ENCODE measurements at regions not wholly inside any gene's neighbourhood (a gene's known extent, or its start where the extent isn't known, plus 50 kb on each side); places are given as distances from the start of the nearest gene placed in this dataset.
"Not testable (repeated sequence)": the region's sequence is repeated elsewhere in the genome, so short reads cannot be mapped to it uniquely, and the experiment has no call there.

GRCh38 chr2:113351375-113352355, 72.9 kb upstream of the PAX8 start:
- TF ChIP-seq CTCF (conservative IDR thresholded peaks at IDR 0.05; ENCODE audit: low read depth) = no peak
- ChIA-PET CTCF (no interaction called here), POLR2A (ENCODE audit: low non-redundant PET) (no interaction called here)
- DNase-seq (ENCODE audit: low spot score) = no peak
- no peak overlapping the region for H3K27ac ChIP-seq

- POLR2A ChIA-PET (ENCODE audit: low non-redundant PET); CTCF ChIA-PET; DNase-seq (ENCODE audit: low spot score); H3K27ac ChIP-seq: not testable (repeated sequence)
Observed at GRCh38 chr2:113343800-113344199, 65.1 kb upstream of the PAX8 start.

DNA sequence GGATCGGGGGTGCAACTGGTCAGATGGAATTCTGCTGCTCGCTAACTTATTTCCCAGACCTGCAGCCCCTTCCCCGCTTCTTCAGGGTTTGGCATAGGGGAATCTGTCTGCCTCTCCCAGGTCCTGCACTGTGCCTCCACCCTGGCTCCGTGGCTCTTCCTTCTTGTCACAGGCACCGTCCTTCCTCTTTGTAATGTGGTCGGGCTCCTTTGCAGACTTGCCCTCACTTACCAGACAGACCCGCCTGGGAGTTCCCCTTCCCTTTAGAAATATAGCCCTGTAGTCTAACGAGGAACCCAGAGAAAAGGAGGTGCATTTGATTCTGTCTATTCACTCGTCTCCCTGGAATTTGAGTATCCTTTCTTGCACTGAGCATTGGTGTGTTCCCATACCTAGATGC, 63.9 kb upstream of the PAX8 start:
- POLR2A ChIA-PET (ENCODE audit: low non-redundant PET) = no interaction called here
- H3K27ac ChIP-seq = no peak overlapping the region
- no peak for TF ChIP-seq CTCF (conservative IDR thresholded peaks at IDR 0.05; ENCODE audit: low read depth)
- CTCF ChIA-PET = no interaction called here
- no peak for DNase-seq (ENCODE audit: low spot score)

DNA sequence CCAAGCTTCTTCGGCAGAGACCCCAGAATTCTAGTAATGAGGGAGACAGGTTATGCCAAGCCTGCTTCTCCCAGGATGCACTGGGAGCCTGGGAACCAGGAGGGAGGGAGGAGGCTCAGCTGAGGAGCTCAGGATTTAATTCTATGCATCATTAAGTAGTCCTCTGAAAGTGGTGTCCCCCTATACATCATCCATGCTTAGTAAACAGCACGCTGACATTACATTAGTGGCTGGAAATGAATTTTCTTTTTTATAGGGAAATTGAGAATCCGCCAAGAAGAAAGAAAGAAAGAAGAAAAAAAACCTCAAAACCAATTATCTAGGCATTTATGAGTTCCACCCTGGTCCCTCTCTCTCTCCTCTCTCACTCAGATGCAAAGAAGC, 63.1 kb upstream of the PAX8 start:
- POLR2A ChIA-PET (ENCODE audit: low non-redundant PET); H3K27ac ChIP-seq; CTCF ChIA-PET; DNase-seq (ENCODE audit: low spot score): not testable (repeated sequence)

DNA sequence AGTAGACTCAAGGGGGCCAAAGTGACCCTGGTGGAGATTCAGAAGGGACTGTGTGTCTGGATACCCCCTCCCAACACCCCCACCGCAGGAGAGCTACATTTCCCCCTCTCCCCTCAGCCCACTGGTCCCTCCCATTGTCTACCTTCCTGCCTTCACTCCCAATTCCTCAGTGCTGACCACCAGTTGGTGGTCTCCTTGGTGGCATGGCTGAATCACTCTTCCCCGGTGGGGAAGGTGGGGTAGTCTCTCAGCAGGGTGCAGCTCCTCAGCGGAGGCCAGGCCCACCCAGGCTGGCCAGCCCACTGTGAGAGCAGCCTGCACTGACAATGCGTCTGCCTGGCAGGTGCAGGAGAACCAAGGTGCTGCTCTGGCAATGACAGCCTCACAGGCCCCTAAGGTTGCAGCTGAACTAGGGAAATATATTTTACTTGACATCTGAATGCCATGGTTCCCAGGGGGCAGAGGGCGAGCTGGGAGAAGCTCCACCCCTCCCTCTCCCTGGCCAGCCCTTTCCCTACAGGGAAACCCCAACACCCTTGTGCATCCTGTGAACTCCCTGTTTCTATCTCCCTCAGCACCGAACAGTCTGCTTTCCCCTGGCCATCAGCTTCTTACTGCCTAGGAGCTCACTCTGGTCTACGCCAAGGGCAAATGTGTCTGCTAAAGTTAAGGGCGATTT, 62.6 kb upstream of the PAX8 start:
- CTCF ChIA-PET = no interaction called here
- POLR2A ChIA-PET (ENCODE audit: low non-redundant PET) = no interaction called here
- TF ChIP-seq CTCF (conservative IDR thresholded peaks at IDR 0.05; ENCODE audit: low read depth) = no peak
- no peak overlapping the region for H3K27ac ChIP-seq
- DNase-seq (ENCODE audit: low spot score) = no peak

DNA sequence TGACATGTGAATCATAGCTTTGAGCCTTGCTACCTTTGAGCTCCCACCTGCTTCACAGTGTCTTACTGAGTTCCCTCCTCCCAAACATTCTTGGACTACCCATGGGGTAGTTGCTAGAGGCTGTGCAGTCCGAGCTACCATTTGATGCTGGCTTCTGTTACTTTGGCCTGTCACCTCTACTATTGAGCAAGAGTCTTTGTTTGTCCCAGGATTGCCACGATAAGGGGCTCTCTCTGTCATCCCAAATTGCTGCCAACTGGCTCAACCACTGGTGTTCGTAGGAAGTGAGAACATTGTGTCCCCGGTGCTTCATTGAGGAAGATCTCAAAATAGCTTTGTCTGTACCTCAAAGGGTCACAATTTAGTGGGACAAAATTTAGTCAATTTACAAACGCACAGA, 59.1 kb upstream of the PAX8 start:
- no peak for TF ChIP-seq CTCF (conservative IDR thresholded peaks at IDR 0.05; ENCODE audit: low read depth)
- DNase-seq (ENCODE audit: low spot score) = no peak
- ChIA-PET POLR2A (ENCODE audit: low non-redundant PET) (no interaction called here), CTCF (no interaction called here)
- H3K27ac ChIP-seq = no peak overlapping the region

- CTCF ChIA-PET; H3K27ac ChIP-seq; DNase-seq (ENCODE audit: low spot score); POLR2A ChIA-PET (ENCODE audit: low non-redundant PET): not testable (repeated sequence)
Observed at GRCh38 chr2:113336040-113336439, 57.3 kb upstream of the PAX8 start.

DNA sequence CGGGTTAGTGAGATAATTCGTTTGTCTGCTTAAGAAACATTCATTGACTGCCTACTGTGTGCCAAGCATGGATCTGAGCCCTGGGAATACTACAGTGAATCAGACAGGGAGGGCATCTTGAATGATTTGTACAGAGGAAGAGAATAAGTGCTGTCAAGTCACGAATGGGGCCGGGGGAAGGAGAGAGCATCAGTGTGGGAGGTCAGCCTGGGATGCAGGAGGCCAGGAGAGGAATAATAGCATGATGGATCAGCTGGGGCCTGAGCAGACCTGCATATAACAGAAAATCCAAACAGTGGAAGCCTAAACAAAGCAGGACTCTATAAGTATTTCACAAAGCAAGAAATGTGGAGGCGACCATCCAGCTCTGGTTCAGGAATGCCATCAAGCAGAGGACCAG, 55.4 kb upstream of the PAX8 start:
- no peak for DNase-seq (ENCODE audit: low spot score)
- ChIA-PET CTCF (no interaction called here), POLR2A (ENCODE audit: low non-redundant PET) (no interaction called here)
- no peak overlapping the region for H3K27ac ChIP-seq
- TF ChIP-seq CTCF (conservative IDR thresholded peaks at IDR 0.05; ENCODE audit: low read depth) = no peak

GRCh38 chr2:113333735-113334134, 55.0 kb upstream of the PAX8 start:
- CTCF ChIA-PET; POLR2A ChIA-PET (ENCODE audit: low non-redundant PET); H3K27ac ChIP-seq; DNase-seq (ENCODE audit: low spot score): not testable (repeated sequence)

- H3K27ac ChIP-seq = peak overlapping the region; percentile 99
- CTCF ChIA-PET; POLR2A ChIA-PET (ENCODE audit: low non-redundant PET): not testable (repeated sequence)
- peak; percentile 77 for DNase-seq (ENCODE audit: low spot score)
Observed at GRCh38 chr2:113330060-113330767, 51.5 kb upstream of the PAX8 start.

DNA sequence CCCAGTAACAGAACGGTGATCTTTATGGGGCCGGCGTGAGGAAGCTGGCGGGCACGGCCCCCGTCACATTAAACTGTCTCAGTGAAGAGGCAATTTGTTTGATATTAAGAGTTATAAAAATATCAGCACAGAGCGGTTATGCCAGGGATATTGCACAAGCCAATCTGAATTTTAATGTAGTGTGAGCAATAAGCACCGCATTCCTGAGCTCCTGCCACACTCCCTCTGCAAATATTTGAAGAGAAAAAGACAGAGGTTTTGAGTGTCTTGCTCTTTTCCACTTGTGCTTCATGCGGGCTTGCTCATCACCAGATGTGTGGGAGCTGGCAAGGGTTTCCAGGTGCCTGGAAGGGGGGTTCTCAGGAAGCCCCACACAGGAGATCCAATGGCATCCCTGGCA, 50.3 kb upstream of the PAX8 start:
- DNase-seq (ENCODE audit: low spot score) = peak; percentile 46
- peak overlapping the region; percentile 99 for H3K27ac ChIP-seq
- CTCF ChIA-PET; POLR2A ChIA-PET (ENCODE audit: low non-redundant PET): not testable (repeated sequence)
